ENCODE measurements at regions not wholly inside any gene's neighbourhood (a gene's known extent, or its start where the extent isn't known, plus 50 kb on each side); places are given as distances from the start of the nearest gene placed in this dataset.
"Not testable (repeated sequence)": the region's sequence is repeated elsewhere in the genome, so short reads cannot be mapped to it uniquely, and the experiment has no call there.

DNA sequence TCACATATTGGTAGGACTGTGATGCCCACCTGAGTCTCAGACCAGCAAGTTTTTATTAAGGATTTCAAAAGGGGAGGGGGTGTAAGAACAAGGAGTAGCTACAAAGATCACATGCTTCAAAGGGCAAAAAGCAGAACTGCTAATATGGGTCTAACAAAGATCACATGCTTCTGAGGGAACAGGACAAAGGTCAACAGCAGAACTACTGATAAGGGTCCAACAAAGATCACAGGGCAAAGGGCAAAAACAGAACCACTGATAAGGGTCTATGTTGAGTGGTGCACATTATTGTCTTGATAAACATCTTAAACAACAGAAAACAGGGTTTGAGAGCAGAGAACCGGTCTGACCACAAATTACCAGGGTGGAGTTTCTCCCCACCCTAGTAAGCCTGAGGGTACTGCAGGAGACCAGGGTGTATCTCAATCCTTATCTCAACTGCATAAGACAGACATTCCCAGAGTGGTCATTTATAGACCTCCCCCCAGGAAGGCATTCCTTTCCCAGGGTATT, 214.5 kb upstream of the CHD1 start:
- TF ChIP-seq CTCF (IDR thresholded peaks at IDR 0.05; ENCODE audit: control extremely low read depth in 1 of 3, insufficient read depth in 1 of 3, low read depth in 1 of 3, low read length in 3 of 3); EP300 (IDR thresholded peaks at IDR 0.05; ENCODE audit: borderline replicate concordance in 1 of 2, low read depth in 2 of 2, low read length in 2 of 2); YY1 (IDR thresholded peaks at IDR 0.05; ENCODE audit: low read depth, low read length); POLR2A (IDR thresholded peaks at IDR 0.05; ENCODE audit: control extremely low read depth in 1 of 2, low read depth in 2 of 2, low read length in 2 of 2); ZNF274 (IDR thresholded peaks at IDR 0.05; ENCODE audit: borderline replicate concordance, extremely low read depth, low read length); RBBP5 (IDR thresholded peaks at IDR 0.05; ENCODE audit: borderline replicate concordance, low read depth, low read length); TAF1 (IDR thresholded peaks at IDR 0.05; ENCODE audit: low read depth, low read length); RNF2 (IDR thresholded peaks at IDR 0.05; ENCODE audit: borderline replicate concordance, low read depth, low read length, missing control alignments, poor library complexity, severe bottlenecking); CTBP2 (IDR thresholded peaks at IDR 0.05; ENCODE audit: borderline replicate concordance, insufficient read depth, insufficient read length, low read length): not testable (repeated sequence)
- TF ChIP-seq, protein P1, sequence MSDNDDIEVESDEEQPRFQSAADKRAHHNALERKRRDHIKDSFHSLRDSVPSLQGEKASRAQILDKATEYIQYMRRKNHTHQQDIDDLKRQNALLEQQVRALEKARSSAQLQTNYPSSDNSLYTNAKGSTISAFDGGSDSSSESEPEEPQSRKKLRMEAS (IDR thresholded peaks at IDR 0.05) = not testable (repeated sequence)

All from H1 (cell line).